HEK293 (cell line): ENCODE measurements at regions not wholly inside any gene's neighbourhood (a gene's known extent, or its start where the extent isn't known, plus 50 kb on each side); places are given as distances from the start of the nearest gene placed in this dataset.

Source experiments
- CTCF ChIP-seq: fragments of 450-650 bp; formaldehyde crosslinking; IDR thresholded peaks from 2 replicates; pipeline ENCODE4 v1.5.1; 2016; ENCODE audit warnings: missing biosample characterization, missing genetic modification characterization
- HOXA7 ChIP-seq: sonication (generic); formaldehyde crosslinking; IDR thresholded peaks from 2 replicates; pipeline ENCODE4 v1.8.1; 2022; ENCODE audit warnings: missing genetic modification reagents, borderline replicate concordance
- IKZF3 ChIP-seq: fragments of 450-650 bp; IDR thresholded peaks from 2 replicates; pipeline ENCODE4 v1.5.0; 2018; ENCODE audit warnings: missing biosample characterization, mild to moderate bottlenecking, missing genetic modification characterization, moderate library complexity
- INSM2 ChIP-seq: fragments of 450-650 bp; formaldehyde crosslinking; IDR thresholded peaks from 2 replicates; pipeline ENCODE4 v1.5.1; 2016; ENCODE audit warnings: missing biosample characterization, missing genetic modification characterization
- SP2 ChIP-seq: fragments of 450-650 bp; formaldehyde crosslinking; IDR thresholded peaks from 2 replicates; pipeline ENCODE4 v1.5.1; 2016; ENCODE audit warnings: missing biosample characterization, missing genetic modification characterization
- ZNF23 ChIP-seq: fragments of 450-650 bp; formaldehyde crosslinking; IDR thresholded peaks from 2 replicates; pipeline ENCODE4 v1.5.1; 2016; ENCODE audit warnings: missing biosample characterization, missing genetic modification characterization, borderline replicate concordance
- ZNF274 ChIP-seq, 2 experiments: fragments of 200-500 bp in 1 of 2; fragments of 450-650 bp in 1 of 2; sonication (Bioruptor generic) in 1 of 2; formaldehyde crosslinking in 1 of 2; IDR thresholded peaks; 2 replicates each; pipeline versions ENCODE4 v1.5.1 to v1.6.1; 2014 to 2016; ENCODE audit warnings: borderline replicate concordance in 1 of 2, inconsistent platforms in 1 of 2, low read length in 1 of 2, missing biosample characterization in 1 of 2, missing genetic modification characterization in 1 of 2
- ZNF280C ChIP-seq: fragments of 450-650 bp; formaldehyde crosslinking; IDR thresholded peaks from 2 replicates; pipeline ENCODE4 v1.5.1; 2016; ENCODE audit warnings: missing biosample characterization, missing genetic modification characterization
- ZNF311 ChIP-seq: fragments of 450-650 bp; formaldehyde crosslinking; IDR thresholded peaks from 2 replicates; pipeline ENCODE4 v1.5.1; 2017; ENCODE audit warnings: missing biosample characterization, missing genetic modification characterization, borderline replicate concordance
- ZNF704 ChIP-seq: fragments of 450-650 bp; formaldehyde crosslinking; IDR thresholded peaks from 2 replicates; pipeline ENCODE4 v1.5.1; 2016; ENCODE audit warnings: missing biosample characterization, missing genetic modification characterization
- ZSCAN30 ChIP-seq: fragments of 450-650 bp; IDR thresholded peaks from 2 replicates; pipeline ENCODE4 v1.5.1; 2018; ENCODE audit warnings: missing biosample characterization, mild to moderate bottlenecking, missing genetic modification characterization, moderate library complexity
- ZXDB ChIP-seq: fragments of 450-650 bp; formaldehyde crosslinking; IDR thresholded peaks from 2 replicates; pipeline ENCODE4 v1.5.1; 2016; ENCODE audit warnings: missing biosample characterization, missing genetic modification characterization

- TF ChIP-seq ZNF704 (tag by site-specific recombination): no peak
- TF ChIP-seq ZNF311: no peak
- TF ChIP-seq SP2: no peak
- no peak for TF ChIP-seq HOXA7
- TF ChIP-seq CTCF (tag by site-specific recombination): no peak
- no peak for TF ChIP-seq INSM2
- no peak for TF ChIP-seq ZXDB
- TF ChIP-seq ZNF274 (IDR thresholded peaks at IDR 0.05; ENCODE audit: low read length): no peak
- TF ChIP-seq ZNF274 (tag by site-specific recombination; IDR thresholded peaks at IDR 0.05; ENCODE audit: borderline replicate concordance): no peak
- no peak for TF ChIP-seq ZSCAN30 (tag by site-specific recombination)
- no peak for TF ChIP-seq IKZF3 (tag by site-specific recombination)
- no peak for TF ChIP-seq ZNF280C (tag by site-specific recombination)
- TF ChIP-seq ZNF23: no peak
These were observed 226.2 kb downstream of the KIF4B start for GRCh38 chr5:155239803-155240202.
